ENCODE measurements at regions not wholly inside any gene's neighbourhood (a gene's known extent, or its start where the extent isn't known, plus 50 kb on each side); places are given as distances from the start of the nearest gene placed in this dataset.

- TF ChIP-seq MXI1 (IDR thresholded peaks at IDR 0.05; ENCODE audit: low read depth, low read length), result no peak
- no peak for TF ChIP-seq CTCF (IDR thresholded peaks at IDR 0.05)
- no peak for TF ChIP-seq RAD21 (IDR thresholded peaks at IDR 0.05; ENCODE audit: low read length)
- no peak for TF ChIP-seq USF1 (IDR thresholded peaks at IDR 0.05; ENCODE audit: borderline replicate concordance, low read depth)
- no peak for TF ChIP-seq EP300 (IDR thresholded peaks at IDR 0.05; ENCODE audit: borderline replicate concordance in 1 of 2, low read depth in 1 of 2, low read length in 1 of 2)
- no peak for TF ChIP-seq REST (IDR thresholded peaks at IDR 0.05; ENCODE audit: low read depth, low read length)
- TF ChIP-seq GATA2 (CRISPR knock-in tag; IDR thresholded peaks at IDR 0.05), result no peak
Observed at GRCh38 chr2:111706481-111707001, 177.5 kb downstream of the ANAPC1 start.
